Trophoblast cell (in vitro differentiated cells and primary cell): ENCODE measurements at regions not wholly inside any gene's neighbourhood (a gene's known extent, or its start where the extent isn't known, plus 50 kb on each side); places are given as distances from the start of the nearest gene placed in this dataset.

Experiments used
- DNase-seq, 2 donors: peaks; one replicate each; pipeline ENCODE4 v3.0.0-alpha.2; 2016
- H2AFZ ChIP-seq: 2 replicates; pipeline ENCODE4 v1.6.1; 2013; ENCODE audit warnings: low read length, moderate library complexity, mild to moderate bottlenecking; ENCODE audit not compliant: insufficient read depth, poor library complexity
- H2AK5ac ChIP-seq: 2 replicates; pipeline ENCODE4 v1.6.1; 2013; ENCODE audit warnings: mild to moderate bottlenecking, low read length
- H2BK120ac ChIP-seq: 2 replicates; pipeline ENCODE4 v1.6.1; 2013; ENCODE audit warnings: low read length, mild to moderate bottlenecking, moderate library complexity; ENCODE audit not compliant: insufficient read depth, poor library complexity
- H2BK12ac ChIP-seq: 2 replicates; pipeline ENCODE4 v1.6.1; 2013; ENCODE audit warnings: mild to moderate bottlenecking, low read length, moderate library complexity
- H2BK5ac ChIP-seq: 2 replicates; pipeline ENCODE4 v1.6.1; 2013; ENCODE audit warnings: low read length, low read depth, moderate library complexity, mild to moderate bottlenecking; ENCODE audit not compliant: poor library complexity
- H3K14ac ChIP-seq: 2 replicates; pipeline ENCODE4 v1.6.1; 2013; ENCODE audit warnings: mild to moderate bottlenecking, low read length
- H3K18ac ChIP-seq: 2 replicates; pipeline ENCODE4 v1.6.1; 2013; ENCODE audit warnings: mild to moderate bottlenecking, low read length
- H3K23ac ChIP-seq: 2 replicates; pipeline ENCODE4 v1.6.1; 2013; ENCODE audit warnings: low read length
- H3K27ac ChIP-seq: 2 replicates; pipeline ENCODE4 v1.5.1; 2013; ENCODE audit warnings: low read depth, mild to moderate bottlenecking, inconsistent platforms, low read length, moderate library complexity
- H3K27me3 ChIP-seq: 2 replicates; pipeline ENCODE4 v1.6.1; 2013; ENCODE audit warnings: inconsistent platforms, mild to moderate bottlenecking, low read length, moderate library complexity; ENCODE audit not compliant: insufficient read depth
- H3K36me3 ChIP-seq, 2 experiments: 1 replicate in 1 of 2; 2 replicates in 1 of 2; pipeline ENCODE4 v1.6.1; 2013; ENCODE audit warnings: low read length in 2 of 2, mild to moderate bottlenecking in 2 of 2, moderate library complexity in 1 of 2; ENCODE audit not compliant: insufficient read depth in 2 of 2, control insufficient read depth in 1 of 2
- H3K4ac ChIP-seq: 2 replicates; pipeline ENCODE4 v1.6.1; 2013; ENCODE audit warnings: low read depth, mild to moderate bottlenecking, low read length, moderate library complexity
- H3K4me1 ChIP-seq, 2 experiments: 1 replicate in 1 of 2; 2 replicates in 1 of 2; pipeline ENCODE4 v1.6.1; 2013; ENCODE audit warnings: low read length in 2 of 2, mild to moderate bottlenecking in 2 of 2, moderate library complexity in 1 of 2; ENCODE audit not compliant: insufficient read depth in 2 of 2, control insufficient read depth in 1 of 2
- H3K4me2 ChIP-seq: 2 replicates; pipeline ENCODE4 v1.6.1; 2013; ENCODE audit warnings: inconsistent platforms, mild to moderate bottlenecking, low read length, moderate library complexity
- H3K4me3 ChIP-seq: 2 replicates; pipeline ENCODE4 v1.5.1; 2013; ENCODE audit warnings: mild to moderate bottlenecking, low read depth, low read length, inconsistent platforms
- H3K79me1 ChIP-seq: one replicate; pipeline ENCODE4 v1.6.1; 2013; ENCODE audit warnings: low read length
- H3K79me2 ChIP-seq: 2 replicates; pipeline ENCODE4 v1.6.1; 2013; ENCODE audit warnings: low read length, mild to moderate bottlenecking; ENCODE audit not compliant: control insufficient read depth, insufficient read depth, poor library complexity
- H3K9ac ChIP-seq: 2 replicates; pipeline ENCODE4 v1.6.1; 2013; ENCODE audit warnings: mild to moderate bottlenecking, low read length
- H3K9me3 ChIP-seq: 2 replicates; pipeline ENCODE4 v1.6.1; 2013; ENCODE audit warnings: low read depth, mild to moderate bottlenecking, control low read depth, inconsistent platforms, low read length; ENCODE audit not compliant: insufficient read depth
- H4K12ac ChIP-seq: 2 replicates; pipeline ENCODE4 v1.6.1; 2013; ENCODE audit warnings: low read depth, mild to moderate bottlenecking, low read length, moderate library complexity
- H4K8ac ChIP-seq: 2 replicates; pipeline ENCODE4 v1.6.1; 2013; ENCODE audit warnings: low read depth, mild to moderate bottlenecking, low read length, moderate library complexity
- H4K91ac ChIP-seq: one replicate; pipeline ENCODE4 v1.6.1; 2013; ENCODE audit warnings: low read depth, mild to moderate bottlenecking, low read length, moderate library complexity
- whole genome bisulfite sequencing: extraction: QIAGEN DNeasy Blood & Tissue Kit; methylation state at CpG from one replicate; pipeline ENCODE4 v1.1.7; 2013; ENCODE audit warnings: missing lambda C conversion rate; ENCODE audit not compliant: insufficient read length, insufficient coverage; ENCODE audit errors: extremely low coverage; 5-methylcytosine and 5-hydroxymethylcytosine counted together

DNA sequence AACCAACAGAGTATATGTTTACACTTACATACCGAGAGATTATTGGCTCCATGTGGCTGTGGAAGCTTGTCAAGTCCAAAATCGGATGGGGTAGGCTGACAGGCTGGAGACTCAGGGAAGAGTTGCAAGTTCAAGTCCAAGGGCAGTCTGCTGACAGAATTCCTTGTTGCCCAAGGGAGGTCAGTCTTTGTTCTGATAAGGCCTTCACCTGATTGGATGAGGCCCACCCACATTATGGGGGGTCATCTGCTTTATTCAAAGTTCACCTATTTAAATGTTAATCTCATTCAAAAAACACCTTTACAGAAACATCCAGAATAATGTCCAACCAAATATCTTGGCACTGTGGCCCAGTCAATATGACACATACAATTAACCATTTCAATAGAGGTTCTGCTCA lies 452.4 kb downstream of the KLF12 start:
- H3K79me1 ChIP-seq: no peaks in the 10 kb centered on the region
- no peak overlapping the region for H3K18ac ChIP-seq
- no peak overlapping the region for H3K4me3 ChIP-seq
- H3K4me2 ChIP-seq: no peak overlapping the region
- H4K8ac ChIP-seq: no peak overlapping the region
- no peak overlapping the region for H2BK5ac ChIP-seq
- no peaks in the 10 kb centered on the region for H3K9me3 ChIP-seq
- H2AK5ac ChIP-seq: no peak overlapping the region
- H2BK120ac ChIP-seq: no peak overlapping the region
- H3K27ac ChIP-seq: no peak overlapping the region
- DNase-seq: no peak
- no peak overlapping the region for H3K23ac ChIP-seq
- H3K36me3 ChIP-seq: no peaks in the 10 kb centered on the region
- no peak overlapping the region for H3K9ac ChIP-seq
- H3K27me3 ChIP-seq: no peaks in the 10 kb centered on the region
- no peak overlapping the region for H4K12ac ChIP-seq
- H3K14ac ChIP-seq: no peak overlapping the region
- no CpG with 5 or more reads among the region's 2 CpGs for WGBS
- no peaks in the 10 kb centered on the region for H3K79me2 ChIP-seq
- no peak overlapping the region for H2BK12ac ChIP-seq
- no peaks in the 10 kb centered on the region for H3K4me1 ChIP-seq
- H2AFZ ChIP-seq: no peak overlapping the region
- no peak overlapping the region for H3K4ac ChIP-seq
- no peak overlapping the region for H4K91ac ChIP-seq

DNA sequence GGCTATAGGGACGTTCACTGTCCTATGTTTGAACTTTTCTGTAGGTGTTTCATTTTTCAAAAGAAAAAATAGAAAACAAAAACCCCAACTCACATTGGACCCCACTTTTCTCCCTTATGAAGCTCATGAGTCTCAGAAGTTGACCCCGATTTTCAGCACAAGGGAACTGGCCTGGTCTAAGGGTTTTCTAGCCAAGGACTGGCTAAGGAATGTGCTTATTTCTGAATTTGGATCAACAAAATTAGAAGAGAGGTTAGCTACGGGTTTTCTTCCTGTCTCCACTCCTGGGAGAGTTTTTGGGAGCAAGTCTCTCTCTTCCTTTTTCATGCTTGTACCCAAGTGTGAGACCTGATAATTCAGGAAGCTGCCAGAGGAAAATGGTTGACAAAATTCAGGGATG lies 453.2 kb downstream of the KLF12 start:
- Histone ChIP-seq H3K36me3 (no peaks in the 10 kb centered on the region), H3K14ac (no peak overlapping the region), H3K4me1 (no peaks in the 10 kb centered on the region), H4K91ac (no peak overlapping the region), H3K9me3 (no peaks in the 10 kb centered on the region), H3K4me3 (no peak overlapping the region), H2AFZ (no peak overlapping the region), H3K79me2 (no peaks in the 10 kb centered on the region), H2BK5ac (no peak overlapping the region), H3K23ac (no peak overlapping the region), H3K4me2 (no peak overlapping the region), H3K18ac (no peak overlapping the region), H4K8ac (no peak overlapping the region), H4K12ac (no peak overlapping the region), H3K4ac (no peak overlapping the region), H3K79me1 (no peaks in the 10 kb centered on the region), H2BK12ac (no peak overlapping the region), H3K27ac (no peak overlapping the region), H2AK5ac (no peak overlapping the region), H3K9ac (no peak overlapping the region), H2BK120ac (no peak overlapping the region), H3K27me3 (no peaks in the 10 kb centered on the region)
- DNase-seq: no peak
- WGBS: no CpG with 5 or more reads among the region's 3 CpGs

DNA sequence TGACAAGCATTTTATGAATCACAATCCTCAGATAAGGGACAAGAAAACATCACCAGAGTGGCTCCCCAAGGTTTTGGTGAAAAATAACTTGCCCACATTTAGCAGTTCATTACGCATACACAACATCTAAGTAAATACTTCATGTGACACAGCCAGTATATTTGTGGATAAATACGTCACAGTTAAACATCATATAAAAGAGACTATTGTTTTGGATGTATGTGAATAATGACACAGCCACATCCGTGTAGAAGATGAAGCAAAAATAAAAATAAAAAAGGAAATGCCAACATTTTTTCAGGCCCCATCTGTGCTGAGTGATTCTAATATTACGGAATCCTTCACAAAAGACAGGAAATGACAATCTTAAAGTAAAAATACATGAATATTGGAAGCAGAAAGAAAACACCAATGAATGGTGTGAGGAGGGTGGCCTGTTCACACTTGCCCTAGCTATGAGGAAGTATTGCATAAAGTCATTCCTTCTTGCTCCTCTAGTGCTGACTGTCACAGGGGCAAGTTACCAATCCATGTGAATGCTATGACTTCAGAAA lies 457.1 kb downstream of the KLF12 start:
- peak in 1 of 2 donors; percentile 13 for DNase-seq
- Histone ChIP-seq H3K23ac (no peak overlapping the region), H3K36me3 (no peaks in the 10 kb centered on the region), H3K79me1 (no peaks in the 10 kb centered on the region), H2BK120ac (no peak overlapping the region), H3K4me1 (no peaks in the 10 kb centered on the region), H3K4ac (no peak overlapping the region), H3K4me3 (no peak overlapping the region), H3K27ac (no peak overlapping the region), H3K9ac (no peak overlapping the region), H4K8ac (no peak overlapping the region), H4K12ac (no peak overlapping the region), H3K14ac (no peak overlapping the region), H2AK5ac (no peak overlapping the region), H2AFZ (no peak overlapping the region), H3K9me3 (no peaks in the 10 kb centered on the region), H4K91ac (no peak overlapping the region), H3K79me2 (no peaks in the 10 kb centered on the region), H2BK12ac (no peak overlapping the region), H3K4me2 (no peak overlapping the region), H2BK5ac (no peak overlapping the region), H3K18ac (no peak overlapping the region), H3K27me3 (no peaks in the 10 kb centered on the region)
- WGBS: no CpG with 5 or more reads among the region's 4 CpGs

DNA sequence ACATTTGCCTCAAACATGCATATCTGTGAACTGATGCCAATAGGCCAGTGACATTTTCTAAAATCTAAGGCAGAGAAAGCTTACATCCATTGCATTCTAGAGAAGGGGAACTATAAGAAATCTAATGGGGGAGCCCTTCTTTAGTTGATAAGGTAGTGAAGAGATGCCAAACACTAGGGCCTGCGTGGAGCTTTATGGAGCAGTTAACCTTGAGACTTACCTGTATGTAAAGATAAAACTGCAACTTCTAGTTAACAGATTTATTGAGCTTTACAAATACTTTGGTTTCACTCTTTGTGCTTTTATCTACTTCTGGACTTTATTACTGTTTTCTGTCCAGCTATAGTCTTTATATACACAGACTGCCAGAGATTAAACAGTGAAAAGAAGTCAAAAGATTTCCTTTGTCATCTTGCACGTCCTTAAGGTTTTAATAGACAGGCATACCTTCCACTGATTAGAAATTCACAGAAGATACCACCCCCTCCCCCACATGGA lies 457.6 kb downstream of the KLF12 start:
- no peak overlapping the region for H2BK5ac ChIP-seq
- H3K79me2 ChIP-seq: no peaks in the 10 kb centered on the region
- no peak overlapping the region for H4K8ac ChIP-seq
- H3K27me3 ChIP-seq: no peaks in the 10 kb centered on the region
- H2AFZ ChIP-seq: no peak overlapping the region
- H4K91ac ChIP-seq: no peak overlapping the region
- WGBS: no CpG with 5 or more reads among the region's 2 CpGs
- H2AK5ac ChIP-seq: no peak overlapping the region
- H4K12ac ChIP-seq: no peak overlapping the region
- no peak overlapping the region for H3K4me2 ChIP-seq
- H3K14ac ChIP-seq: no peak overlapping the region
- no peak overlapping the region for H2BK12ac ChIP-seq
- no peaks in the 10 kb centered on the region for H3K4me1 ChIP-seq
- no peak for DNase-seq
- no peak overlapping the region for H3K9ac ChIP-seq
- no peaks in the 10 kb centered on the region for H3K9me3 ChIP-seq
- H3K36me3 ChIP-seq: no peaks in the 10 kb centered on the region
- no peak overlapping the region for H3K23ac ChIP-seq
- H2BK120ac ChIP-seq: no peak overlapping the region
- no peak overlapping the region for H3K18ac ChIP-seq
- no peak overlapping the region for H3K27ac ChIP-seq
- H3K4me3 ChIP-seq: no peak overlapping the region
- no peak overlapping the region for H3K4ac ChIP-seq
- no peaks in the 10 kb centered on the region for H3K79me1 ChIP-seq
